HG03565 (cell line): ENCODE measurements at regions not wholly inside any gene's neighbourhood (a gene's known extent, or its start where the extent isn't known, plus 50 kb on each side); places are given as distances from the start of the nearest gene placed in this dataset.
"Not testable (repeated sequence)": the region's sequence is repeated elsewhere in the genome, so short reads cannot be mapped to it uniquely, and the experiment has no call there.

Source experiments
- ATAC-seq: cut with Tn5 transposase; IDR thresholded peaks from one replicate; pipeline ENCODE4 v1.9.1; 2021; ENCODE audit warnings: mild to moderate bottlenecking, moderate library complexity; ENCODE audit not compliant: unreplicated experiment

GRCh38 chr2:139737659-139738058, 957.5 kb upstream of the NXPH2 start:
- ATAC-seq, result no peak

GRCh38 chr2:139730197-139730596, 950.0 kb upstream of the NXPH2 start:
- no peak for ATAC-seq

- ATAC-seq, result no peak
Measured at GRCh38 chr2:139721411-139721995, 941.3 kb upstream of the NXPH2 start.

- no peak for ATAC-seq
Measured at GRCh38 chr2:139720056-139720455, 939.9 kb upstream of the NXPH2 start.

GRCh38 chr2:139704606-139705005, 924.4 kb upstream of the NXPH2 start:
- no peak for ATAC-seq

- ATAC-seq, result no peak
Measured at GRCh38 chr2:139694327-139694726, 914.1 kb upstream of the NXPH2 start.

- ATAC-seq, result no peak
Measured at GRCh38 chr2:139686205-139686604, 906.0 kb upstream of the NXPH2 start.

- no peak for ATAC-seq
Measured at GRCh38 chr2:139685090-139685983, 905.1 kb upstream of the NXPH2 start.

- ATAC-seq, result no peak
Measured at GRCh38 chr2:139684286-139684860, 904.2 kb upstream of the NXPH2 start.

GRCh38 chr2:139674577-139674976, 894.4 kb upstream of the NXPH2 start:
- ATAC-seq, result no peak

- not testable (repeated sequence) for ATAC-seq
Measured at GRCh38 chr2:139673447-139673846, 893.3 kb upstream of the NXPH2 start.

- no peak for ATAC-seq
Measured at GRCh38 chr2:139669675-139670074, 889.5 kb upstream of the NXPH2 start.

GRCh38 chr2:139652385-139652784, 872.2 kb upstream of the NXPH2 start:
- no peak for ATAC-seq

GRCh38 chr2:139645617-139646016, 865.4 kb upstream of the NXPH2 start:
- ATAC-seq, result no peak

- ATAC-seq, result no peak
Measured at GRCh38 chr2:139643139-139643538, 862.9 kb upstream of the NXPH2 start.

- ATAC-seq, result no peak
Measured at GRCh38 chr2:139631966-139632365, 851.8 kb upstream of the NXPH2 start.

GRCh38 chr2:139628931-139629330, 848.7 kb upstream of the NXPH2 start:
- ATAC-seq, result no peak

- ATAC-seq, result no peak
Measured at GRCh38 chr2:139626128-139626527, 845.9 kb upstream of the NXPH2 start.

GRCh38 chr2:139622691-139623090, 842.5 kb upstream of the NXPH2 start:
- no peak for ATAC-seq

- ATAC-seq, result no peak
Measured at GRCh38 chr2:139617747-139618146, 837.6 kb upstream of the NXPH2 start.

- ATAC-seq, result no peak
Measured at GRCh38 chr2:139613264-139613663, 833.1 kb upstream of the NXPH2 start.

GRCh38 chr2:139610512-139610911, 830.3 kb upstream of the NXPH2 start:
- ATAC-seq, result no peak
